ENCODE measurements at regions not wholly inside any gene's neighbourhood (a gene's known extent, or its start where the extent isn't known, plus 50 kb on each side); places are given as distances from the start of the nearest gene placed in this dataset.

DNA sequence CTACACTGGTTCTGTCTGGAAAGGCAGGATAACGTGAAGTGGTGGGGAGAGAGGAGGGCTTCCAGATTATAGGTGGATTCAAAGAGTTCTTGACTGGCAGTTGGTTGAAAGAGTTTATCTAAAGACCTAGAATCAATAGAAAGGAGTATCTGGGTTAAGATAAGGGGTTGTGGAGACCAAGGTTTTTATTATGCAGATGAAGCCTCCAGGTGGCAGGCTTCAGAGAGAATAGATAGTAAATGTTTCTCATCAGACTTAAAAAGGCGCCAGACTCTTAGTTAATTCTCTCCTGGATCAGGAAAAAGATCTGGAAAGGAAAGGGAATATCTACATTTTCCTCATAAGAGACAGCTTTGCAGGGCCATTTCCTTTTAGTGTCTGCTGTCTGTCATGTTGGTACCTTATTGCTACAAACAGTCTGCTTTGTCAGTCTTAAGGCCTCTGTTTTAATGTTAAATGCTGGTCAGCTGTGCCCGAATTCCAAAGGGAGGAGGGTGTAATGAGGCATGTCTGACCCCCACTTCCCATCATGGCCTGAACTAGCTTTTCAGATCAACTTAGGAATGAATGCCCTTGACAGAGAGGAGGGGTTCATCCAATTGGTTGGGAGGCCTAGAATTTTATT is 401.3 kb downstream of the FUT8 start (continued):
- TF ChIP-seq, protein P1, sequence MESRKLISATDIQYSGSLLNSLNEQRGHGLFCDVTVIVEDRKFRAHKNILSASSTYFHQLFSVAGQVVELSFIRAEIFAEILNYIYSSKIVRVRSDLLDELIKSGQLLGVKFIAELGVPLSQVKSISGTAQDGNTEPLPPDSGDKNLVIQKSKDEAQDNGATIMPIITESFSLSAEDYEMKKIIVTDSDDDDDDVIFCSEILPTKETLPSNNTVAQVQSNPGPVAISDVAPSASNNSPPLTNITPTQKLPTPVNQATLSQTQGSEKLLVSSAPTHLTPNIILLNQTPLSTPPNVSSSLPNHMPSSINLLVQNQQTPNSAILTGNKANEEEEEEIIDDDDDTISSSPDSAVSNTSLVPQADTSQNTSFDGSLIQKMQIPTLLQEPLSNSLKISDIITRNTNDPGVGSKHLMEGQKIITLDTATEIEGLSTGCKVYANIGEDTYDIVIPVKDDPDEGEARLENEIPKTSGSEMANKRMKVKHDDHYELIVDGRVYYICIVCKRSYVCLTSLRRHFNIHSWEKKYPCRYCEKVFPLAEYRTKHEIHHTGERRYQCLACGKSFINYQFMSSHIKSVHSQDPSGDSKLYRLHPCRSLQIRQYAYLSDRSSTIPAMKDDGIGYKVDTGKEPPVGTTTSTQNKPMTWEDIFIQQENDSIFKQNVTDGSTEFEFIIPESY (IDR thresholded peaks at IDR 0.05; ENCODE audit: borderline replicate concordance, low read depth): no peak

DNA sequence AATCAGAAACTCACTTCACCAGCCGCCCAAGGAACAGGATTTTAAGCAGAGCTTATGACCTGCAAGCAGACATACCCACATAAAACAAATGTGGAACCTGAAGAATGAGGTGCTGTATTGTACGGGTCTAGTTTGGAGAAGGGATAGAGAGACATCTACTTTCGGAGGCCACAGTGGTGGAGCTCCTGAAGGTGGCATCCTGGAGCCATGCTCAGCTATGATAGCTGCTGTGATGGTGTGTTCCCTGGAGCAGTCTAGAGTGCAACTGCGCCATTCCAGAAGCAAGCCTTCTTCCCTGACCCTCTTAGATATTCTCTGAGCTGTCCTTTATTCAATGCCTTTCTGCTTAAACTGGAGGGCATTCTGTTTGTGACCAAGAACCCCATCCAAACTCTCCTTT is 402.6 kb downstream of the FUT8 start:
- TF ChIP-seq POLR2AphosphoS5 (IDR thresholded peaks at IDR 0.05; ENCODE audit: low read depth, low read length): no peak
- TF ChIP-seq EZH2phosphoT487 (IDR thresholded peaks at IDR 0.05; ENCODE audit: borderline replicate concordance, low read depth): no peak
- no peak for TF ChIP-seq SMC3 (IDR thresholded peaks at IDR 0.05; ENCODE audit: low read depth, low read length)
- no peak for TF ChIP-seq NRF1 (IDR thresholded peaks at IDR 0.05; ENCODE audit: low read depth, low read length)
- no peak for TF ChIP-seq RXRA (IDR thresholded peaks at IDR 0.05; ENCODE audit: borderline replicate concordance, low read depth)
- no peak for TF ChIP-seq MXI1 (IDR thresholded peaks at IDR 0.05; ENCODE audit: low read depth, low read length)
- TF ChIP-seq, protein P2, sequence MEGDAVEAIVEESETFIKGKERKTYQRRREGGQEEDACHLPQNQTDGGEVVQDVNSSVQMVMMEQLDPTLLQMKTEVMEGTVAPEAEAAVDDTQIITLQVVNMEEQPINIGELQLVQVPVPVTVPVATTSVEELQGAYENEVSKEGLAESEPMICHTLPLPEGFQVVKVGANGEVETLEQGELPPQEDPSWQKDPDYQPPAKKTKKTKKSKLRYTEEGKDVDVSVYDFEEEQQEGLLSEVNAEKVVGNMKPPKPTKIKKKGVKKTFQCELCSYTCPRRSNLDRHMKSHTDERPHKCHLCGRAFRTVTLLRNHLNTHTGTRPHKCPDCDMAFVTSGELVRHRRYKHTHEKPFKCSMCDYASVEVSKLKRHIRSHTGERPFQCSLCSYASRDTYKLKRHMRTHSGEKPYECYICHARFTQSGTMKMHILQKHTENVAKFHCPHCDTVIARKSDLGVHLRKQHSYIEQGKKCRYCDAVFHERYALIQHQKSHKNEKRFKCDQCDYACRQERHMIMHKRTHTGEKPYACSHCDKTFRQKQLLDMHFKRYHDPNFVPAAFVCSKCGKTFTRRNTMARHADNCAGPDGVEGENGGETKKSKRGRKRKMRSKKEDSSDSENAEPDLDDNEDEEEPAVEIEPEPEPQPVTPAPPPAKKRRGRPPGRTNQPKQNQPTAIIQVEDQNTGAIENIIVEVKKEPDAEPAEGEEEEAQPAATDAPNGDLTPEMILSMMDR (IDR thresholded peaks at IDR 0.05): no peak
- H2AFZ ChIP-seq (ENCODE audit: low read depth): no peak overlapping the region
- ChIA-PET CTCF (interaction anchor here (2.1 kb wide), 1 partner anchor 9 kb away, joined by 9 read pairs; no protein-coding TSS in a partner anchor), POLR2A (no interaction called here)
- no peak overlapping the region for H3K27ac ChIP-seq (ENCODE audit: low read depth in 2 of 2, low read length in 1 of 2)
- no peaks in the 10 kb centered on the region for H3K27me3 ChIP-seq (ENCODE audit: insufficient read depth)
- H3F3A ChIP-seq (replicated peaks; ENCODE audit: insufficient read depth): no peaks in the 10 kb centered on the region
- H3K9ac ChIP-seq: no peak overlapping the region
- no peaks in the 10 kb centered on the region for H3K9me2 ChIP-seq
- no peaks in the 10 kb centered on the region for H3K79me2 ChIP-seq (ENCODE audit: insufficient read depth)
- no peak overlapping the region for H3K4me2 ChIP-seq
- no peaks in the 10 kb centered on the region for H3K36me3 ChIP-seq (replicated peaks in 1 of 2; ENCODE audit: control insufficient read depth in 1 of 2, insufficient read depth in 2 of 2, low read length in 1 of 2)
- H3K9me3 ChIP-seq: no peaks in the 10 kb centered on the region
- no peak overlapping the region for H3K4me3 ChIP-seq (ENCODE audit: low read depth in 2 of 2, low read length in 1 of 2)
- DNase-seq: no peak
- H4K20me1 ChIP-seq (ENCODE audit: insufficient read depth): no peaks in the 10 kb centered on the region
- 63% methylated on average over 3 of the region's 4 CpGs for WGBS (ENCODE audit: low lambda C conversion rate)
- no peaks in the 10 kb centered on the region for H3K4me1 ChIP-seq (ENCODE audit: control insufficient read depth in 1 of 2, insufficient read depth in 2 of 2, low read depth in 1 of 2, low read length in 1 of 2)

DNA sequence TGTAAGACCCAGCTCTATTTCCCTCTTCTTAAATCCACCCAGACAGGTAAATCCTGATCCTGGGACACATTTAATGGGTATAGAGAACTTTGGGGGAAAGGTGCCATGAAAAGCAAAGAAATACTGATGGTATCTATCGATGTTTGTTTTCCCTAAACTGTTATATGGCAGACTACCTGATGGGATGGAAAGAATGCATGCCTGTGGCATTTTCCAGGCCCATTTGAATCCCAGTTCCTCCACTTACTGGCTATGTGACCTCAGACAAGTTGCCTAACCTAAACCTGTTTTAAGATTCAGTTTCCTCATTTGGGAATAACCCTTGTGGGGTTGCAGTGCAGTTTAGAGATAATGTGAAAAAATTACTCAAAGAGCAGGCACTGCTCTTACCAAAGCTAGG is 404.5 kb downstream of the FUT8 start:
- H3F3A ChIP-seq (replicated peaks; ENCODE audit: insufficient read depth): no peaks in the 10 kb centered on the region
- TF ChIP-seq GATA2 (CRISPR knock-in tag; IDR thresholded peaks at IDR 0.05) (no peak), FOXM1 (IDR thresholded peaks at IDR 0.05; ENCODE audit: low read depth) (no peak)
- TF ChIP-seq, protein P3, sequence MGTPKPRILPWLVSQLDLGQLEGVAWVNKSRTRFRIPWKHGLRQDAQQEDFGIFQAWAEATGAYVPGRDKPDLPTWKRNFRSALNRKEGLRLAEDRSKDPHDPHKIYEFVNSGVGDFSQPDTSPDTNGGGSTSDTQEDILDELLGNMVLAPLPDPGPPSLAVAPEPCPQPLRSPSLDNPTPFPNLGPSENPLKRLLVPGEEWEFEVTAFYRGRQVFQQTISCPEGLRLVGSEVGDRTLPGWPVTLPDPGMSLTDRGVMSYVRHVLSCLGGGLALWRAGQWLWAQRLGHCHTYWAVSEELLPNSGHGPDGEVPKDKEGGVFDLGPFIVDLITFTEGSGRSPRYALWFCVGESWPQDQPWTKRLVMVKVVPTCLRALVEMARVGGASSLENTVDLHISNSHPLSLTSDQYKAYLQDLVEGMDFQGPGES (IDR thresholded peaks at IDR 0.05; ENCODE audit: low read depth, low read length): no peak
- H2AFZ ChIP-seq (ENCODE audit: low read depth): no peak overlapping the region
- no peaks in the 10 kb centered on the region for H3K27me3 ChIP-seq (ENCODE audit: insufficient read depth)
- H3K4me3 ChIP-seq (ENCODE audit: low read depth in 2 of 2, low read length in 1 of 2): no peak overlapping the region
- H3K4me1 ChIP-seq (ENCODE audit: control insufficient read depth in 1 of 2, insufficient read depth in 2 of 2, low read depth in 1 of 2, low read length in 1 of 2): no peaks in the 10 kb centered on the region
- H3K9me2 ChIP-seq: no peaks in the 10 kb centered on the region
- no peak overlapping the region for H3K4me2 ChIP-seq
- POLR2A ChIA-PET: no interaction called here
- H3K9ac ChIP-seq: no peak overlapping the region
- no peak for DNase-seq
- no peaks in the 10 kb centered on the region for H3K9me3 ChIP-seq
- no peak overlapping the region for H3K27ac ChIP-seq (ENCODE audit: low read depth in 2 of 2, low read length in 1 of 2)
- H3K79me2 ChIP-seq (ENCODE audit: insufficient read depth): no peaks in the 10 kb centered on the region
- H3K36me3 ChIP-seq (replicated peaks in 1 of 2; ENCODE audit: control insufficient read depth in 1 of 2, insufficient read depth in 2 of 2, low read length in 1 of 2): no peaks in the 10 kb centered on the region
- CTCF ChIA-PET: interaction anchor here (2.1 kb wide), 1 partner anchor 8 kb away, joined by 9 read pairs; no protein-coding TSS in a partner anchor
- H4K20me1 ChIP-seq (ENCODE audit: insufficient read depth): no peaks in the 10 kb centered on the region
- 57% methylated on average over 1 of the region's 1 CpG for WGBS (ENCODE audit: low lambda C conversion rate)

All from SK-N-SH (cell line).